Upper lobe of right lung (tissue), 1 donor: ENCODE measurements at regions not wholly inside any gene's neighbourhood (a gene's known extent, or its start where the extent isn't known, plus 50 kb on each side); places are given as distances from the start of the nearest gene placed in this dataset.

Experiments used
- ATAC-seq: fragments of 200-7000 bp; cut with Tn5 transposase; one replicate; pipeline ENCODE4 v1.9.1; 2020; ENCODE audit warnings: mild to moderate bottlenecking, moderate library complexity
- DNase-seq: peaks from one replicate; pipeline ENCODE4 v3.0.0-alpha.2; 2020
- H3K27ac ChIP-seq: fragments of 200-600 bp; one replicate; pipeline ENCODE4 v1.8.0; 2022
- H3K27me3 ChIP-seq: fragments of 200-600 bp; one replicate; pipeline ENCODE4 v1.8.0; 2022; ENCODE audit warnings: mild to moderate bottlenecking
- H3K36me3 ChIP-seq: fragments of 200-600 bp; one replicate; pipeline ENCODE4 v1.8.0; 2022
- H3K4me1 ChIP-seq: fragments of 200-600 bp; one replicate; pipeline ENCODE4 v1.8.0; 2022
- H3K4me3 ChIP-seq: fragments of 200-600 bp; one replicate; pipeline ENCODE4 v1.8.0; 2022; ENCODE audit warnings: mild to moderate bottlenecking
- H3K9me3 ChIP-seq: fragments of 200-600 bp; one replicate; pipeline ENCODE4 v1.8.0; 2022
- intact Hi-C: fragments of 100-400 bp; cut with DNase I; formaldehyde crosslinking; loops from one replicate; pipeline ENCODE4 v1.11.0; 2022
- TF ChIP-seq, protein P1 (sequence below): fragments of 200-600 bp; IDR thresholded peaks from one replicate; pipeline ENCODE4 v1.8.0; 2022; ENCODE audit warnings: antibody characterized with exemption
- donor health status: DM: no; HTN: yes; CAD: no; lungs with severe emphysema.

- H3K9me3 ChIP-seq: no peaks in the 10 kb centered on the region
- intact Hi-C loops: no loop called here
- ATAC-seq (no peak), DNase-seq (no peak)
- TF ChIP-seq, protein P1, sequence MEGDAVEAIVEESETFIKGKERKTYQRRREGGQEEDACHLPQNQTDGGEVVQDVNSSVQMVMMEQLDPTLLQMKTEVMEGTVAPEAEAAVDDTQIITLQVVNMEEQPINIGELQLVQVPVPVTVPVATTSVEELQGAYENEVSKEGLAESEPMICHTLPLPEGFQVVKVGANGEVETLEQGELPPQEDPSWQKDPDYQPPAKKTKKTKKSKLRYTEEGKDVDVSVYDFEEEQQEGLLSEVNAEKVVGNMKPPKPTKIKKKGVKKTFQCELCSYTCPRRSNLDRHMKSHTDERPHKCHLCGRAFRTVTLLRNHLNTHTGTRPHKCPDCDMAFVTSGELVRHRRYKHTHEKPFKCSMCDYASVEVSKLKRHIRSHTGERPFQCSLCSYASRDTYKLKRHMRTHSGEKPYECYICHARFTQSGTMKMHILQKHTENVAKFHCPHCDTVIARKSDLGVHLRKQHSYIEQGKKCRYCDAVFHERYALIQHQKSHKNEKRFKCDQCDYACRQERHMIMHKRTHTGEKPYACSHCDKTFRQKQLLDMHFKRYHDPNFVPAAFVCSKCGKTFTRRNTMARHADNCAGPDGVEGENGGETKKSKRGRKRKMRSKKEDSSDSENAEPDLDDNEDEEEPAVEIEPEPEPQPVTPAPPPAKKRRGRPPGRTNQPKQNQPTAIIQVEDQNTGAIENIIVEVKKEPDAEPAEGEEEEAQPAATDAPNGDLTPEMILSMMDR: no peak
- no peaks in the 10 kb centered on the region for H3K4me1 ChIP-seq
- H3K27me3 ChIP-seq: no peaks in the 10 kb centered on the region
- H3K4me3 ChIP-seq: no peak overlapping the region
- no peaks in the 10 kb centered on the region for H3K36me3 ChIP-seq
- H3K27ac ChIP-seq: no peak overlapping the region
Observed at GRCh38 chr16:17827313-17827712, 356.6 kb upstream of the XYLT1 start.

GRCh38 chr16:17817943-17818342 lies 347.2 kb upstream of the XYLT1 start:
- Histone ChIP-seq H3K4me1 (no peaks in the 10 kb centered on the region), H3K9me3 (peaks cover 5% of the 10 kb centered on the region), H3K36me3 (no peaks in the 10 kb centered on the region), H3K27ac (no peak overlapping the region), H3K4me3 (no peak overlapping the region), H3K27me3 (no peaks in the 10 kb centered on the region)
- intact Hi-C loops: no loop called here
- no peak for DNase-seq
- TF ChIP-seq, protein P1: no peak
- no peak for ATAC-seq

DNA sequence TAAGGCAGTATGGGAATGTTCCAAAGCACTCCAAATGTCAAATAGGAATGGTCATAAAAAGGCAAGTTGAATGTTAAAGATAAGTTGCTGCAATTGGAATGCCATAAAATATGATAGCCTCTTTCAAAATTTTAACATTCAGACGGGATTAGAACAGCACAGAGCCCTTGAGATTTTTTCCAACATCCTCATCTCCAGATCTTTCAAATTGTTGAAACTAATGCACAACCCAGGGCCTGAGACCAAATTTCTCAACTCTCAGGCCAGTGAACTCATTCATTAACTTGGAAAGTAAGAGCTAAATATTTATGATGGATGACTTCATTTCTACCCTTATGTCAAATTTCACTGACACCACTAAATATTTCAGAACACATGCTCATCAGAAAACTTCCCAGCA lies 346.5 kb upstream of the XYLT1 start:
- Histone ChIP-seq H3K27me3 (no peaks in the 10 kb centered on the region), H3K4me1 (no peaks in the 10 kb centered on the region), H3K9me3 (peaks cover 5% of the 10 kb centered on the region), H3K27ac (no peak overlapping the region), H3K36me3 (no peaks in the 10 kb centered on the region), H3K4me3 (no peak overlapping the region)
- DNase-seq (no peak), ATAC-seq (no peak)
- intact Hi-C loops: no loop called here
- TF ChIP-seq, protein P1: no peak

- Histone ChIP-seq H3K4me1 (no peaks in the 10 kb centered on the region), H3K27me3 (no peaks in the 10 kb centered on the region), H3K36me3 (no peaks in the 10 kb centered on the region), H3K9me3 (peaks cover 5% of the 10 kb centered on the region), H3K4me3 (no peak overlapping the region), H3K27ac (no peak overlapping the region)
- intact Hi-C loops: no loop called here
- DNase-seq: no peak
- no peak for ATAC-seq
- TF ChIP-seq, protein P1: no peak
Observed at GRCh38 chr16:17812771-17813170, 342.0 kb upstream of the XYLT1 start.

GRCh38 chr16:17804857-17805256 lies 334.1 kb upstream of the XYLT1 start:
- Histone ChIP-seq H3K4me1 (no peaks in the 10 kb centered on the region), H3K4me3 (no peak overlapping the region), H3K36me3 (no peaks in the 10 kb centered on the region), H3K27me3 (no peaks in the 10 kb centered on the region), H3K27ac (no peak overlapping the region), H3K9me3 (no peaks in the 10 kb centered on the region)
- no peak for ATAC-seq
- TF ChIP-seq, protein P1: no peak
- DNase-seq: no peak
- intact Hi-C loops: no loop called here
